H1 (cell line): ENCODE measurements at regions not wholly inside any gene's neighbourhood (a gene's known extent, or its start where the extent isn't known, plus 50 kb on each side); places are given as distances from the start of the nearest gene placed in this dataset.

Experiments used
- CTCF ChIA-PET: fragments of 300-600 bp; sonication (Branson Sonifier 250); formaldehyde crosslinking; loops from one replicate; lab custom pipeline; 2021; ENCODE audit not compliant: partially characterized antibody; lab: Charles Lee
- POLR2A ChIA-PET: fragments of 300-600 bp; sonication (Branson Sonifier 250); formaldehyde crosslinking; loops from one replicate; lab custom pipeline; 2021; ENCODE audit warnings: inconsistent platforms; ENCODE audit not compliant: partially characterized antibody; lab: Charles Lee
- DNase-seq, 2 experiments: peaks; one replicate each; pipeline versions ENCODE4 v3.0.0 to v3.0.0-alpha.2; 2010 to 2022; ENCODE audit warnings: low spot score in 2 of 2, low read depth in 1 of 2, mixed read lengths in 1 of 2
- FAIRE-seq: peaks from 2 replicates; lab custom pipeline; 2011; peaks lifted over from hg19 to GRCh38; lab: Jason Lieb, UNC
- H2AFZ ChIP-seq: 2 replicates; pipeline ENCODE4 v1.8.1; 2012; ENCODE audit warnings: low read length, inconsistent platforms
- H2AK5ac ChIP-seq: 2 replicates; pipeline ENCODE4 v1.6.1; 2013; ENCODE audit warnings: low read depth, low read length
- H2BK120ac ChIP-seq: replicated peaks from 2 replicates; pipeline ENCODE3; 2013; ENCODE audit warnings: low read depth, low read length, inconsistent platforms
- H2BK12ac ChIP-seq: 2 replicates; pipeline ENCODE4 v1.6.1; 2013; ENCODE audit warnings: low read depth, low read length
- H2BK15ac ChIP-seq: 2 replicates; pipeline ENCODE4 v1.6.1; 2013; ENCODE audit warnings: low read length
- H2BK20ac ChIP-seq: 2 replicates; pipeline ENCODE4 v1.6.1; 2013; ENCODE audit warnings: low read length
- H2BK5ac ChIP-seq: 2 replicates; pipeline ENCODE4 v1.6.1; 2013; ENCODE audit warnings: low read depth, low read length
- H3K14ac ChIP-seq: 2 replicates; pipeline ENCODE4 v1.6.1; 2013; ENCODE audit warnings: inconsistent platforms; ENCODE audit not compliant: insufficient read length
- H3K18ac ChIP-seq: 2 replicates; pipeline ENCODE4 v1.6.1; 2013; ENCODE audit warnings: low read length; ENCODE audit errors: extremely low read depth
- H3K23ac ChIP-seq: 2 replicates; pipeline ENCODE4 v1.6.1; 2013; ENCODE audit warnings: inconsistent platforms; ENCODE audit not compliant: insufficient read length
- H3K23me2 ChIP-seq: 2 replicates; pipeline ENCODE4 v1.6.1; 2013; ENCODE audit warnings: low read depth, low read length
- H3K27ac ChIP-seq: 2 replicates; pipeline ENCODE4 v1.6.1; 2011; ENCODE audit warnings: low read depth, low read length, inconsistent platforms
- H3K27me3 ChIP-seq, 4 experiments: replicated peaks in 1 of 4; 1 replicate in 1 of 4; 2 replicates in 3 of 4; pipeline versions ENCODE4 v1.6.1 to v1.8.1; 2011 to 2013; ENCODE audit warnings: low read length in 3 of 4, mild to moderate bottlenecking in 3 of 4, inconsistent platforms in 2 of 4, mixed read lengths in 2 of 4, moderate library complexity in 1 of 4; ENCODE audit not compliant: control insufficient read depth in 3 of 4, insufficient read depth in 3 of 4; ENCODE audit errors: extremely low read depth in 1 of 4
- H3K36me3 ChIP-seq, 4 experiments: 2 replicates each; pipeline versions ENCODE4 v1.6.1 to v1.8.1; 2011 to 2013; ENCODE audit warnings: mild to moderate bottlenecking in 4 of 4, low read length in 3 of 4, moderate library complexity in 2 of 4, control low read depth in 1 of 4, inconsistent platforms in 1 of 4; ENCODE audit not compliant: insufficient read depth in 4 of 4, control insufficient read depth in 2 of 4
- H3K4ac ChIP-seq: replicated peaks from 2 replicates; pipeline ENCODE3; 2013; ENCODE audit warnings: low read length, low read depth, mixed read lengths, inconsistent platforms; ENCODE audit not compliant: insufficient read length
- H3K4me1 ChIP-seq, 4 experiments: replicated peaks in 1 of 4; 1 replicate in 1 of 4; 2 replicates in 3 of 4; pipeline versions ENCODE4 v1.6.1 to v1.8.1; 2011 to 2013; ENCODE audit warnings: low read length in 3 of 4, inconsistent platforms in 2 of 4, mixed read lengths in 1 of 4; ENCODE audit not compliant: insufficient read depth in 4 of 4, control insufficient read depth in 3 of 4
- H3K4me2 ChIP-seq, 2 experiments: 2 replicates each; pipeline versions ENCODE4 v1.6.1 to v1.8.1; 2011 to 2013; ENCODE audit warnings: low read depth in 2 of 2, low read length in 2 of 2, control low read depth in 1 of 2, inconsistent platforms in 1 of 2, mild to moderate bottlenecking in 1 of 2; ENCODE audit not compliant: insufficient read depth in 1 of 2
- H3K4me3 ChIP-seq, 4 experiments: fragments of 200-600, 300-600 bp in 1 of 4; sonication (generic), shearing (Covaris generic), sonication (Bioruptor Twin) in 1 of 4; 2 replicates each; pipeline versions ENCODE4 v1.5.1 to v1.8.1; 2011 to 2016; ENCODE audit warnings: low read length in 4 of 4, low read depth in 3 of 4, control low read depth in 2 of 4, inconsistent platforms in 2 of 4, mild to moderate bottlenecking in 2 of 4, mixed read lengths in 1 of 4, moderate library complexity in 1 of 4; ENCODE audit not compliant: insufficient read depth in 2 of 4; ENCODE audit errors: extremely low read depth in 1 of 4
- H3K56ac ChIP-seq: replicated peaks from 2 replicates; pipeline ENCODE3; 2013; ENCODE audit warnings: low read depth, mild to moderate bottlenecking, mixed read lengths, low read length, inconsistent platforms; ENCODE audit not compliant: insufficient read length
- H3K79me1 ChIP-seq: 2 replicates; pipeline ENCODE4 v1.6.1; 2013; ENCODE audit warnings: low read depth, low read length, control low read depth
- H3K79me2 ChIP-seq, 2 experiments: 2 replicates each; pipeline versions ENCODE4 v1.6.1 to v1.8.1; 2012 to 2013; ENCODE audit warnings: low read length in 2 of 2, mild to moderate bottlenecking in 2 of 2, inconsistent platforms in 1 of 2; ENCODE audit not compliant: insufficient read depth in 2 of 2, control insufficient read depth in 1 of 2
- H3K9ac ChIP-seq, 4 experiments: replicated peaks in 1 of 4; 1 replicate in 1 of 4; 2 replicates in 3 of 4; pipeline versions ENCODE4 v1.6.1 to v1.8.1; 2011 to 2013; ENCODE audit warnings: low read depth in 3 of 4, low read length in 3 of 4, control low read depth in 2 of 4, mild to moderate bottlenecking in 2 of 4, moderate library complexity in 2 of 4, inconsistent platforms in 1 of 4; ENCODE audit errors: extremely low read depth in 1 of 4
- H3K9me3 ChIP-seq, 2 experiments: 2 replicates each; pipeline versions ENCODE4 v1.6.1 to v1.8.1; 2012 to 2013; ENCODE audit warnings: mild to moderate bottlenecking in 2 of 2, moderate library complexity in 2 of 2, control low read depth in 1 of 2, inconsistent platforms in 1 of 2, low read depth in 1 of 2, low read length in 1 of 2, mixed read lengths in 1 of 2; ENCODE audit not compliant: insufficient read depth in 2 of 2
- H4K20me1 ChIP-seq, 2 experiments: replicated peaks in 1 of 2; 2 replicates each; pipeline versions ENCODE3 to v1.8.1; 2011 to 2013; ENCODE audit warnings: inconsistent platforms in 2 of 2, low read length in 2 of 2, mild to moderate bottlenecking in 1 of 2; ENCODE audit not compliant: insufficient read depth in 2 of 2, control insufficient read depth in 1 of 2
- H4K5ac ChIP-seq: 2 replicates; pipeline ENCODE4 v1.6.1; 2013; ENCODE audit warnings: low read length, low read depth, mixed read lengths, inconsistent platforms; ENCODE audit not compliant: insufficient read length
- H4K8ac ChIP-seq: 2 replicates; pipeline ENCODE4 v1.8.0; 2013; ENCODE audit warnings: mild to moderate bottlenecking, moderate library complexity, low read length, inconsistent platforms; ENCODE audit not compliant: insufficient read depth; ENCODE audit errors: extremely low read depth
- H4K91ac ChIP-seq: replicated peaks from 2 replicates; pipeline ENCODE3; 2013; ENCODE audit warnings: low read length, mixed read lengths, inconsistent platforms; ENCODE audit not compliant: insufficient read length
- CHD2 ChIP-seq: IDR thresholded peaks from 2 replicates; pipeline ENCODE4 v1.6.1; 2012; ENCODE audit warnings: low read length, improper control_type of control experiment
- CREB1 ChIP-seq: IDR thresholded peaks from 2 replicates; pipeline ENCODE4 v1.6.1; 2012; ENCODE audit warnings: inconsistent platforms
- CTBP2 ChIP-seq: IDR thresholded peaks from 2 replicates; pipeline ENCODE4 v1.7.0; 2011; ENCODE audit warnings: borderline replicate concordance, mild to moderate bottlenecking, moderate library complexity, mixed read lengths, low read length; ENCODE audit not compliant: insufficient read depth, insufficient read length
- EZH2 ChIP-seq: fragments of 200-600 bp; sonication (generic); IDR thresholded peaks from 2 replicates; pipeline ENCODE4 v1.7.1; 2012; ENCODE audit warnings: low read depth, mild to moderate bottlenecking, moderate library complexity, low read length, inconsistent platforms; ENCODE audit not compliant: severe bottlenecking
- JUN ChIP-seq: IDR thresholded peaks from 2 replicates; pipeline ENCODE4 v1.6.1; 2011; ENCODE audit warnings: low read depth, mild to moderate bottlenecking, improper control_type of control experiment, low read length
- POU5F1 ChIP-seq: IDR thresholded peaks from 2 replicates; pipeline ENCODE4 v1.6.1; 2011; ENCODE audit warnings: low read depth, mild to moderate bottlenecking, low read length, moderate library complexity
- SIN3A ChIP-seq, 2 experiments: IDR thresholded peaks in 1 of 2; conservative IDR thresholded peaks in 1 of 2; 2 replicates each; pipeline ENCODE4 v1.6.1; 2011 to 2012; ENCODE audit warnings: low read length in 2 of 2, improper control_type of control experiment in 1 of 2, low read depth in 1 of 2, mild to moderate bottlenecking in 1 of 2
- SIRT6 ChIP-seq: IDR thresholded peaks from one replicate; pipeline ENCODE4 v1.7.1; 2012; ENCODE audit warnings: low read length, inconsistent platforms
- SP4 ChIP-seq: IDR thresholded peaks from 2 replicates; pipeline ENCODE4 v1.6.1; 2012; ENCODE audit warnings: low read length, inconsistent platforms
- SUZ12 ChIP-seq: fragments of 200-600 bp; sonication (generic); IDR thresholded peaks from 2 replicates; pipeline ENCODE4 v1.6.1; 2012; ENCODE audit warnings: mild to moderate bottlenecking, inconsistent platforms, low read length, moderate library complexity, mixed read lengths
- WGBS, 2 experiments: shearing (Covaris generic) in 1 of 2; methylation state at CpG; one replicate each; pipeline versions ENCODE4 v1.1.6 to v1.1.7; 2013 to 2015; ENCODE audit warnings: low lambda C conversion rate in 2 of 2, mixed read lengths in 2 of 2, inconsistent platforms in 1 of 2, low coverage in 1 of 2, missing lambda C conversion rate in 1 of 2; ENCODE audit not compliant: insufficient replicate concordance in 2 of 2, insufficient coverage in 1 of 2, insufficient read length in 1 of 2; ENCODE audit errors: extremely low coverage in 1 of 2, missing lambda C conversion rate in 1 of 2; 5-methylcytosine and 5-hydroxymethylcytosine counted together
- TF ChIP-seq, protein P1 (sequence below): IDR thresholded peaks from 2 replicates; pipeline ENCODE4 v1.6.1; 2012; ENCODE audit warnings: low read length, inconsistent platforms
- TF ChIP-seq, protein P2 (sequence below): IDR thresholded peaks from 2 replicates; pipeline ENCODE4 v1.6.1; 2011; ENCODE audit warnings: low read length, improper control_type of control experiment

DNA sequence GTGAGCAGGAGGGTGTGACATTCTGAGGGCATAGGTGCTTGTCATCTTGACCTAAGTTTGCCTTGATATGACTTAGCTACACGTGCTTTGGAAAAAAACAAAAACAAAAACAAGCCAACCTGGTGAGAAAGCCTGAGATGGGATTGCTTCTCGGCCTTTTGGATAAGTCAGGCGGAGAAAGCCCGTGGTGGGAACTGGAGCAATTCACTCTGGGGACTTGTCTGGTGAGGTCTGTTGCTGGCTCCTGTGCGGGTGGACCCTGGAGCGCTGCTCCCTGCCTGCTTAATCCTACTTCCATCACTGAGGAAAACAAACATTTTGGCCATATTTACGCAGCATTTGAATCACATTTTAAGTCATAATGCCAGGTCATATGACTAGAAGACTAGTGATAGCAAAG, 100.3 kb downstream of the SNX19 start:
- Histone ChIP-seq H3K18ac (no peak overlapping the region), H3K4me2 (no peak overlapping the region), H3K79me1 (no peaks in the 10 kb centered on the region), H3K14ac (no peak overlapping the region), H3K9me3 (no peaks in the 10 kb centered on the region), H2AK5ac (no peak overlapping the region), H2BK120ac (no peak overlapping the region), H4K20me1 (no peaks in the 10 kb centered on the region), H2BK20ac (no peak overlapping the region), H2BK12ac (no peak overlapping the region), H3K79me2 (no peaks in the 10 kb centered on the region), H3K9ac (no peak overlapping the region), H2BK15ac (no peak overlapping the region), H3K4ac (no peak overlapping the region), H3K27me3 (no peaks in the 10 kb centered on the region), H2AFZ (no peak overlapping the region), H4K5ac (no peak overlapping the region), H4K91ac (no peak overlapping the region), H2BK5ac (no peak overlapping the region), H3K36me3 (no peaks in the 10 kb centered on the region), H3K27ac (no peak overlapping the region), H3K56ac (no peak overlapping the region), H3K23ac (no peak overlapping the region), H4K8ac (no peak overlapping the region), H3K4me1 (peaks cover 0 to 10% (median 6%) of the 10 kb centered on the region in 4 experiments; a peak in 4 of 7 replicates), H3K4me3 (no peak overlapping the region), H3K23me2 (no peaks in the 10 kb centered on the region)
- DNase-seq = no peak
- FAIRE-seq = no peak
- POLR2A ChIA-PET = interaction anchor here (0.6 kb wide), 1 partner anchor 21 kb away, joined by 3 read pairs; no protein-coding TSS in a partner anchor
- WGBS, 2 experiments = 89% methylated on average over 7 of the region's 7 CpGs; no CpG with 5 or more reads in 1 of the 2 experiments
- CTCF ChIA-PET = interaction anchor here (1.0 to 1.9 kb wide), 3 partner anchors 12 to 381 kb away, joined by 3 to 7 read pairs (median 5); no protein-coding TSS in a partner anchor
- no peak for TF ChIP-seq SUZ12
- no peak for TF ChIP-seq SIN3A (conservative IDR thresholded peaks at IDR 0.05 in 1 of 2, IDR thresholded peaks at IDR 0.05 in 1 of 2; ENCODE audit: low read depth in 1 of 2, low read length in 2 of 2)
- TF ChIP-seq POU5F1 = no peak
- TF ChIP-seq JUN = no peak
- TF ChIP-seq CTBP2 = no peak
- TF ChIP-seq, protein P1, sequence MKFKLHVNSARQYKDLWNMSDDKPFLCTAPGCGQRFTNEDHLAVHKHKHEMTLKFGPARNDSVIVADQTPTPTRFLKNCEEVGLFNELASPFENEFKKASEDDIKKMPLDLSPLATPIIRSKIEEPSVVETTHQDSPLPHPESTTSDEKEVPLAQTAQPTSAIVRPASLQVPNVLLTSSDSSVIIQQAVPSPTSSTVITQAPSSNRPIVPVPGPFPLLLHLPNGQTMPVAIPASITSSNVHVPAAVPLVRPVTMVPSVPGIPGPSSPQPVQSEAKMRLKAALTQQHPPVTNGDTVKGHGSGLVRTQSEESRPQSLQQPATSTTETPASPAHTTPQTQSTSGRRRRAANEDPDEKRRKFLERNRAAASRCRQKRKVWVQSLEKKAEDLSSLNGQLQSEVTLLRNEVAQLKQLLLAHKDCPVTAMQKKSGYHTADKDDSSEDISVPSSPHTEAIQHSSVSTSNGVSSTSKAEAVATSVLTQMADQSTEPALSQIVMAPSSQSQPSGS = no peak
- no peak for TF ChIP-seq CREB1
- no peak for TF ChIP-seq SIRT6
- TF ChIP-seq, protein P2, sequence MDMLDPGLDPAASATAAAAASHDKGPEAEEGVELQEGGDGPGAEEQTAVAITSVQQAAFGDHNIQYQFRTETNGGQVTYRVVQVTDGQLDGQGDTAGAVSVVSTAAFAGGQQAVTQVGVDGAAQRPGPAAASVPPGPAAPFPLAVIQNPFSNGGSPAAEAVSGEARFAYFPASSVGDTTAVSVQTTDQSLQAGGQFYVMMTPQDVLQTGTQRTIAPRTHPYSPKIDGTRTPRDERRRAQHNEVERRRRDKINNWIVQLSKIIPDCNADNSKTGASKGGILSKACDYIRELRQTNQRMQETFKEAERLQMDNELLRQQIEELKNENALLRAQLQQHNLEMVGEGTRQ = no peak
- TF ChIP-seq SP4 = no peak
- TF ChIP-seq CHD2 = no peak
- no peak for TF ChIP-seq EZH2
